ENCODE measurements at regions not wholly inside any gene's neighbourhood (a gene's known extent, or its start where the extent isn't known, plus 50 kb on each side); places are given as distances from the start of the nearest gene placed in this dataset.
"Not testable (repeated sequence)": the region's sequence is repeated elsewhere in the genome, so short reads cannot be mapped to it uniquely, and the experiment has no call there.

- not testable (repeated sequence) for TF ChIP-seq CTCF (conservative IDR thresholded peaks at IDR 0.05; ENCODE audit: low read length); EZH2phosphoT487 (IDR thresholded peaks at IDR 0.05; ENCODE audit: borderline replicate concordance, low read depth, low read length)
These were observed 85.0 kb downstream of the IGLL5 start for GRCh38 chr22:22972605-22973004.
